ENCODE measurements at regions not wholly inside any gene's neighbourhood (a gene's known extent, or its start where the extent isn't known, plus 50 kb on each side); places are given as distances from the start of the nearest gene placed in this dataset.

DNA sequence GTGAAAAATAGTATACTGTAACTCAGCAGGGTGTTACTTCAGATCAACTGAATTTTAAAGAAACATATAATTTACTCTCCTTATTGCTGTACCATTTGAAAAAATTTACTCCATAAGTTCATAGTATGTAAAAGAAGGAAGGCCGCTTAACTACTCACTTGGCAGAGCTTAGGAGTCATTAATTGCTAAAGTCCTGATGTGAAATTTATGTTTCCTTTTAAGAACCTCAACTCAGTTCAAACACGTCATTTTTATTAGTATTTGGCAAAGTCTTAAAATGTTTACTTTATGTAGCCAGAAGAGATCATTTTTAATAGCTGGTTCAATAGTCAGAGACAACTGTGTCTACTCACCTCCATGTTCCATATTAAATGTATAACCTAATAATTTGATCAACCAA lies 268.6 kb downstream of the CDH10 start:
- DNase-seq (ENCODE audit: low read depth), result no peak

DNA sequence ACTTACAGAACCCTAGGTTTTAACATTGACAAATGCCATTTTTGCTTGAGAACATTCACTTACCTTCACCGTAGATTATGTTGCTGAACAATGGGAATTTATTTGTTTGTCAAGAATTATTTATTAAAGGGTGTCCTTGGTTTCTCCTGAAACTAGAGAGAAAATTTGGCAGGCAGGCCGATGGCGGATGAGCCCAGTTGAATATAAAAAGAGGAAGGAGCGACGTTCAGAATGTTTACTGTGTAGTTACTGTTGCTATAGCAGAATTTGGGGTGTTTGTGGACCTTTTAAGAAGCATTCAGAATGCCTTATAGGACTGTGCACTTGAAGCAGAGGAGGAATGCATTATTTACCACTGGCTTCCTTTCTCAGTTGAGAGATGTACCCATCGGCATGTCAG lies 268.2 kb downstream of the CDH10 start:
- no peak for DNase-seq (ENCODE audit: low read depth)

- DNase-seq (ENCODE audit: low read depth), result no peak
Measured at GRCh38 chr5:24381861-24382489, 262.8 kb downstream of the CDH10 start.

GRCh38 chr5:24385070-24385469 lies 259.7 kb downstream of the CDH10 start:
- DNase-seq (ENCODE audit: low read depth), result no peak

- no peak for DNase-seq (ENCODE audit: low read depth)
Measured at GRCh38 chr5:24385617-24386016, 259.2 kb downstream of the CDH10 start.

GRCh38 chr5:24388448-24388847 lies 256.3 kb downstream of the CDH10 start:
- DNase-seq (ENCODE audit: low read depth), result no peak

DNA sequence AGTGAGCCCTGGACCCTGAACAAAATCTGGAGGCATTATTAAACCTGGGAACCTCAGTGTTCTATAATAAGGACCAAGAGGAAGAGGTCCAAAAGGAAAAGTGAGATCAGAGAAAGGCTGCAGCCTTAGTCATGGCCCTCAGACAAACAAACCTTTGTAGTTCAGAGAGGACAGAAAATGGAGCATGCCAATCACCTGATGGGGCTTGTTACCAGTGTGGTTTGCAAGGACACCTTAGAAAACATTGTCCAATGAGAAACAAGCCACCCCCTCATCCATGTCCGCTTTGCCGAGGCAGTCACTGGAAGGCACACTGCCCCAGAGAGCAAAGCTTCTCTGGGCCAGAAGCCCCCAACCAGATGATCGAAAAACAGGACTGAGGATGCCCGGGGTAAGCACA lies 254.8 kb downstream of the CDH10 start:
- DNase-seq (ENCODE audit: low read depth), result no peak

- no peak for DNase-seq (ENCODE audit: low read depth)
Measured at GRCh38 chr5:24391816-24392215, 253.0 kb downstream of the CDH10 start.

DNA sequence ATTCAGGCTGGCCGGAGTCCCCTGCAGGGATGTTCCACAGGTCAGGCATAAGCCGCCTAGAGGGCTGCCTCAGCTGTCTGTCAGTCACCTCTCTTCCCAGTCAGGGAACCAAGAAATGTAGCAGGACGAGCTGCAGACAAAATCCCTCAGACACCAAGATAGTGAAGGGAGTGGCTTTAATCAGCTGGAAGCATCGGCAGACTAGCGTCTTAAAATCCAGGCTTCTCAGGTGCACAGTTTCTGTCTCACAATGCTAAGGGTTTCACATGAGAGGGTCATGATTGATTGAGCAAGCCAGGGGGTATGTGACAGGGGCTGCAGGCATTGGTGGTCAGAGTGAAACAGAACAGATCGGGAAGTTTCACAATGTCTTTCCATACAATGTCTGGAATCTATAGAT lies 247.2 kb downstream of the CDH10 start:
- DNase-seq (ENCODE audit: low read depth), result no peak

GRCh38 chr5:24401773-24402172 lies 243.0 kb downstream of the CDH10 start:
- DNase-seq (ENCODE audit: low read depth), result no peak

- no peak for DNase-seq (ENCODE audit: low read depth)
Measured at GRCh38 chr5:24407466-24407865, 237.3 kb downstream of the CDH10 start.

DNA sequence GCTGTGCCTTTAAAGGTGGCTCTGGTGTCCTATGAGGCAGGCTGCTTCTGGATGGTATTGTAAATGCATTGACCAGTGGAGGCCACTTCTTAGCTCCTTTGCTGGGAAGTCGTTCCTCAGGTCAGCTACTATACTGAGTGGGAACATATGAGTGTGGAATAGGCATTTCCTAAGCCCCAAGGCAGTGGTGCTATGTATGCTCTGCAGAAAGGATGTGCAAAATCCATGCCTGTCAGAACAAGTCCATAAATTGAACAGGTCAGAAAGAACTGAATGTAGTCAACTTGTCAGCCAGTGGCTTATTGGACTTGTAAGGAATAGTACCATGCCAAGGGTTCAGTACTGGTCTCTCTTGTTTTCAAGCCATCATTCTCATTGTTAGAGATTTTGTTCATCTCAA lies 216.4 kb downstream of the CDH10 start:
- no peak for DNase-seq (ENCODE audit: low read depth)

- no peak for DNase-seq (ENCODE audit: low read depth)
Measured at GRCh38 chr5:24433555-24433954, 211.2 kb downstream of the CDH10 start.

All from stromal cell of bone marrow (primary cell).